Keratinocyte (primary cell): ENCODE measurements at regions not wholly inside any gene's neighbourhood (a gene's known extent, or its start where the extent isn't known, plus 50 kb on each side); places are given as distances from the start of the nearest gene placed in this dataset.

Source experiments
- DNase-seq: peaks from one replicate; pipeline ENCODE4 v3.0.0-alpha.2; 2011; ENCODE audit warnings: low read depth, missing footprints, low spot score
- FAIRE-seq: peaks from 2 replicates; lab custom pipeline; 2011; peaks lifted over from hg19 to GRCh38; lab: Jason Lieb, UNC
- H2AFZ ChIP-seq: 2 replicates; pipeline ENCODE4 v1.6.0; 2012; ENCODE audit warnings: low read length, control low read depth, inconsistent platforms; ENCODE audit not compliant: control insufficient read depth
- H3K27ac ChIP-seq: 2 replicates; pipeline ENCODE4 v1.5.1; 2011; ENCODE audit warnings: low read length; ENCODE audit not compliant: control insufficient read depth, insufficient read depth
- H3K27me3 ChIP-seq: 3 replicates; pipeline ENCODE4 v1.6.0; 2011; ENCODE audit warnings: low read length; ENCODE audit not compliant: control insufficient read depth, insufficient read depth; ENCODE audit errors: extremely low read depth
- H3K36me3 ChIP-seq, 2 experiments: 2 replicates in 1 of 2; 3 replicates in 1 of 2; pipeline ENCODE4 v1.5.1; 2011; ENCODE audit warnings: low read length in 2 of 2, mild to moderate bottlenecking in 1 of 2; ENCODE audit not compliant: control insufficient read depth in 2 of 2, insufficient read depth in 2 of 2; ENCODE audit errors: extremely low read depth in 1 of 2
- H3K4me1 ChIP-seq: 3 replicates; pipeline ENCODE4 v1.5.1; 2011; ENCODE audit warnings: low read length; ENCODE audit not compliant: control insufficient read depth, insufficient read depth; ENCODE audit errors: extremely low read depth
- H3K4me2 ChIP-seq: 3 replicates; pipeline ENCODE4 v1.6.0; 2011; ENCODE audit warnings: low read depth, low read length; ENCODE audit not compliant: control insufficient read depth, insufficient read depth; ENCODE audit errors: extremely low read depth
- H3K4me3 ChIP-seq, 3 experiments: fragments of 200-600 bp in 1 of 3; sonication (generic) in 1 of 3; 2 replicates in 2 of 3; 3 replicates in 1 of 3; pipeline ENCODE4 v1.5.1; 2011 to 2016; ENCODE audit warnings: low read length in 3 of 3, mild to moderate bottlenecking in 3 of 3, control low read depth in 2 of 3, inconsistent platforms in 1 of 3, low read depth in 1 of 3, mixed read lengths in 1 of 3, mixed run types in 1 of 3, moderate library complexity in 1 of 3; ENCODE audit not compliant: control insufficient read depth in 2 of 3, insufficient read depth in 2 of 3; ENCODE audit errors: extremely low read depth in 1 of 3
- H3K79me2 ChIP-seq: 2 replicates; pipeline ENCODE4 v1.6.0; 2012; ENCODE audit warnings: low read length; ENCODE audit not compliant: control insufficient read depth, insufficient read depth
- H3K9ac ChIP-seq: 3 replicates; pipeline ENCODE4 v1.6.0; 2011; ENCODE audit warnings: low read length; ENCODE audit not compliant: control insufficient read depth, insufficient read depth; ENCODE audit errors: extremely low read depth
- H3K9me1 ChIP-seq: 3 replicates; pipeline ENCODE4 v1.6.0; 2011; ENCODE audit warnings: low read length; ENCODE audit not compliant: control insufficient read depth, insufficient read depth; ENCODE audit errors: extremely low read depth
- H3K9me3 ChIP-seq: 2 replicates; pipeline ENCODE4 v1.5.1; 2012; ENCODE audit warnings: low read depth, low read length; ENCODE audit not compliant: control insufficient read depth
- H4K20me1 ChIP-seq: 3 replicates; pipeline ENCODE4 v1.6.0; 2011; ENCODE audit warnings: low read length; ENCODE audit not compliant: control insufficient read depth, insufficient read depth; ENCODE audit errors: extremely low read depth
- EZH2 ChIP-seq: IDR thresholded peaks from one replicate; pipeline ENCODE4 v1.6.1; 2012; ENCODE audit warnings: inconsistent platforms, mild to moderate bottlenecking, low read length, moderate library complexity
- dilution Hi-C: fragments of 300-500 bp; cut with MboI; formaldehyde crosslinking; loops from one replicate; pipeline ENCODE4 v1.7.0; 2020; ENCODE audit warnings: low sequenced_read_pairs; ENCODE audit not compliant: extremely low pct_ligation_motif_present
- TF ChIP-seq, protein P1 (sequence below), 3 experiments: IDR thresholded peaks in 1 of 3; conservative IDR thresholded peaks in 1 of 3; optimal IDR thresholded peaks in 1 of 3; 2 replicates in 2 of 3; 3 replicates in 1 of 3; pipeline versions ENCODE3 to v1.5.1; 2011; ENCODE audit warnings: low read length in 3 of 3, mild to moderate bottlenecking in 3 of 3, moderate library complexity in 2 of 3, control low read depth in 1 of 3, inconsistent platforms in 1 of 3; ENCODE audit not compliant: insufficient read depth in 2 of 3; ENCODE audit errors: extremely low read depth in 1 of 3

DNA sequence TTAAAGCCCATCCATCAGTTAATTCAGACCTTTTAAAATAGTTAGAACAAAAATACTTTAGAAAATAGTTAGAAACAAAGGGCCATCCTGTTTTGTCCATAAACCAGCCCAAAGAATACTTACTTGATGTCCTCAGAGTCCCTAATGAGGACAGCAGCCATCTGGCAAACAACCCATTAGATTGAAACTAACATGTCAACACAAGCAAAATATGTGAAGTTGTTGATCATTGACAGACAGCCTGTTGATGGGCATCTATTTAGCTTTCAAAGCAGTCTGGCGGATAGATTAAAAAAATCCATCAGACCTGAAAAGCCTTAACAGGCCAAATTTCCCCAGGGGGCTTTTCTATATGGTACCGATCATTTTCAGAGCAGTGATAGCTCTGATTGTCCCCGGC is 154.2 kb upstream of the TSHZ2 start:
- dilution Hi-C loops = no loop called here
- FAIRE-seq (no peak), DNase-seq (no peak)
- H3K4me3 ChIP-seq = no peak overlapping the region
- H3K79me2 ChIP-seq = no peaks in the 10 kb centered on the region
- H3K27me3 ChIP-seq = no peaks in the 10 kb centered on the region
- H3K9me1 ChIP-seq = no peaks in the 10 kb centered on the region
- H3K4me2 ChIP-seq = no peak overlapping the region
- H2AFZ ChIP-seq = no peak overlapping the region
- no peaks in the 10 kb centered on the region for H4K20me1 ChIP-seq
- no peaks in the 10 kb centered on the region for H3K9me3 ChIP-seq
- H3K27ac ChIP-seq = no peak overlapping the region
- H3K36me3 ChIP-seq = no peaks in the 10 kb centered on the region
- no peak overlapping the region for H3K9ac ChIP-seq
- no peaks in the 10 kb centered on the region for H3K4me1 ChIP-seq
- TF ChIP-seq EZH2 = no peak
- TF ChIP-seq, protein P1, sequence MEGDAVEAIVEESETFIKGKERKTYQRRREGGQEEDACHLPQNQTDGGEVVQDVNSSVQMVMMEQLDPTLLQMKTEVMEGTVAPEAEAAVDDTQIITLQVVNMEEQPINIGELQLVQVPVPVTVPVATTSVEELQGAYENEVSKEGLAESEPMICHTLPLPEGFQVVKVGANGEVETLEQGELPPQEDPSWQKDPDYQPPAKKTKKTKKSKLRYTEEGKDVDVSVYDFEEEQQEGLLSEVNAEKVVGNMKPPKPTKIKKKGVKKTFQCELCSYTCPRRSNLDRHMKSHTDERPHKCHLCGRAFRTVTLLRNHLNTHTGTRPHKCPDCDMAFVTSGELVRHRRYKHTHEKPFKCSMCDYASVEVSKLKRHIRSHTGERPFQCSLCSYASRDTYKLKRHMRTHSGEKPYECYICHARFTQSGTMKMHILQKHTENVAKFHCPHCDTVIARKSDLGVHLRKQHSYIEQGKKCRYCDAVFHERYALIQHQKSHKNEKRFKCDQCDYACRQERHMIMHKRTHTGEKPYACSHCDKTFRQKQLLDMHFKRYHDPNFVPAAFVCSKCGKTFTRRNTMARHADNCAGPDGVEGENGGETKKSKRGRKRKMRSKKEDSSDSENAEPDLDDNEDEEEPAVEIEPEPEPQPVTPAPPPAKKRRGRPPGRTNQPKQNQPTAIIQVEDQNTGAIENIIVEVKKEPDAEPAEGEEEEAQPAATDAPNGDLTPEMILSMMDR (optimal IDR thresholded peaks at IDR 0.05 in 1 of 3, IDR thresholded peaks at IDR 0.05 in 1 of 3, conservative IDR thresholded peaks at IDR 0.05 in 1 of 3; ENCODE audit: extremely low read depth in 1 of 3, insufficient read depth in 2 of 3, low read length in 3 of 3) = no peak

GRCh38 chr20:52817511-52817910 is 154.6 kb upstream of the TSHZ2 start:
- H3K4me3 ChIP-seq = no peak overlapping the region
- H3K27ac ChIP-seq = no peak overlapping the region
- H3K4me2 ChIP-seq = no peak overlapping the region
- H3K4me1 ChIP-seq = no peaks in the 10 kb centered on the region
- H2AFZ ChIP-seq = no peak overlapping the region
- no peak overlapping the region for H3K9ac ChIP-seq
- DNase-seq (no peak), FAIRE-seq (no peak)
- no peaks in the 10 kb centered on the region for H3K9me3 ChIP-seq
- H3K79me2 ChIP-seq = no peaks in the 10 kb centered on the region
- H3K36me3 ChIP-seq = no peaks in the 10 kb centered on the region
- dilution Hi-C loops = no loop called here
- H3K9me1 ChIP-seq = no peaks in the 10 kb centered on the region
- no peaks in the 10 kb centered on the region for H3K27me3 ChIP-seq
- H4K20me1 ChIP-seq = no peaks in the 10 kb centered on the region
- no peak for TF ChIP-seq EZH2
- TF ChIP-seq, protein P1 (optimal IDR thresholded peaks at IDR 0.05 in 1 of 3, IDR thresholded peaks at IDR 0.05 in 1 of 3, conservative IDR thresholded peaks at IDR 0.05 in 1 of 3; ENCODE audit: extremely low read depth in 1 of 3, insufficient read depth in 2 of 3, low read length in 3 of 3) = no peak
